ENCODE measurements at regions not wholly inside any gene's neighbourhood (a gene's known extent, or its start where the extent isn't known, plus 50 kb on each side); places are given as distances from the start of the nearest gene placed in this dataset.

DNA sequence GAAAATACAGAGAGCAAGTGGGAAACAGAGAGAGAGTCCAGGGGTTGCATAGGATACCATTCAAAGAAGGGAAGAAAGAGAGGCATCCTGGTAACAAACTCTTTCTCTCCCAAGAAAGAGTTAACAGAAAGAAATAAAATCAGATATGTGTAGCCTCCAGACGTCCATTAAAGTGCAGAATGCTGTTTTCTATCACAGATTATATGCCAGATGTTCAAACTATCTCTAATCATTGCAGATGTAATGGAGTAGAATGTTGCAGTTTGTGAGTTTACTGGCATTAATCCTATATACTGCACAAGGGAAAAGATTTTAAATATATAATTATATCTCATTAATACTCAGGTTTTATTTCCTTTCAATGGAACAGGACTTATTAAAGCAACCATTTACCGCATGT, 369.4 kb downstream of the ZNF536 start:
- H3K36me3 Mint-ChIP-seq = no peaks in the 10 kb centered on the region
- H3K9me3 ChIP-seq (ENCODE audit: control insufficient read depth in 1 of 2, low read length in 2 of 2) = no peaks in the 10 kb centered on the region
- no peaks in the 10 kb centered on the region for H3K9me3 Mint-ChIP-seq
- peaks cover 2 to 10% of the 10 kb centered on the region in 2 donors for H3K27me3 Mint-ChIP-seq
- H3K4me1 ChIP-seq (ENCODE audit: insufficient read depth, low read length) = no peaks in the 10 kb centered on the region
- no peaks in the 10 kb centered on the region for H3K36me3 ChIP-seq (ENCODE audit: insufficient read depth, low read length)
- H3K27me3 ChIP-seq (ENCODE audit: insufficient read depth, low read length) = no peaks in the 10 kb centered on the region
- H3K4me3 ChIP-seq (ENCODE audit: low read length in 2 of 2) = no peak overlapping the region
- H3K4me1 Mint-ChIP-seq = no peaks in the 10 kb centered on the region
- ChIA-PET CTCF (ENCODE audit: partially characterized antibody) (no interaction called here), POLR2A (ENCODE audit: partially characterized antibody) (no interaction called here)
- no peak overlapping the region for H3K4me3 Mint-ChIP-seq
- H3K27ac Mint-ChIP-seq = no peak overlapping the region
- intact Hi-C loops (cut with micrococcal nuclease) = no loop called here
- no peak for DNase-seq
- no peak overlapping the region for H3K27ac ChIP-seq (ENCODE audit: low read depth, low read length)

- no peaks in the 10 kb centered on the region for H3K36me3 Mint-ChIP-seq
- intact Hi-C loops (cut with micrococcal nuclease) = no loop called here
- no peaks in the 10 kb centered on the region for H3K9me3 Mint-ChIP-seq
Measured at GRCh38 chr19:30739394-30739793, 367.2 kb downstream of the ZNF536 start.

DNA sequence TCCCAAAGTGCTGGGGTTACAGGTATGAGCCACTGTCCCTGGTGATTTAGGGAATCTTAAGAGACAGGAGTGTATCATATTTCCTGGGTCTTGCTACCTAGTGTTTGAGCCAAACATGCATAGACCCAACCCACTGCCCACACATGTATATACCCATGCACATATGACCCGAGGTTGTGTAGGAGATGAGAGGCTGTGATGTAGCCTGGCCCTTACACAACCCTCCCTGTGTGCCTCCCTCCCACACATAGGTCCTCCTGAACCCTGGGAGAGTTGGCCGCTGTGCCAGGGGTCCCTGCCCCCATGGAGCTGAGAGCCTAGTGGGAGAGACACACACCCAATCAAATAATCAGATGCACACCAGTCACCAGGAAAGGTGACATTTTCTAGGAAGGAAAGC, 365.9 kb downstream of the ZNF536 start:
- Histone ChIP-seq H3K4me1 (ENCODE audit: insufficient read depth, low read length) (no peaks in the 10 kb centered on the region), H3K36me3 (ENCODE audit: insufficient read depth, low read length) (no peaks in the 10 kb centered on the region), H3K27ac (ENCODE audit: low read depth, low read length) (no peak overlapping the region), H3K9me3 (ENCODE audit: control insufficient read depth in 1 of 2, low read length in 2 of 2) (no peaks in the 10 kb centered on the region), H3K4me3 (ENCODE audit: low read length in 2 of 2) (no peak overlapping the region), H3K27me3 (ENCODE audit: insufficient read depth, low read length) (no peaks in the 10 kb centered on the region)
- Mint-ChIP-seq H3K27me3 (peaks cover 0 to 7% of the 10 kb centered on the region in 2 donors), H3K36me3 (no peaks in the 10 kb centered on the region), H3K27ac (no peak overlapping the region), H3K4me3 (no peak overlapping the region), H3K9me3 (no peaks in the 10 kb centered on the region), H3K4me1 (no peaks in the 10 kb centered on the region)
- POLR2A ChIA-PET (ENCODE audit: partially characterized antibody) = no interaction called here
- intact Hi-C loops (cut with micrococcal nuclease) = no loop called here
- CTCF ChIA-PET (ENCODE audit: partially characterized antibody) = no interaction called here
- no peak for DNase-seq

More at GRCh38 chr19:30739394-30739793, 367.2 kb downstream of the ZNF536 start:
- DNase-seq = no peak
- Histone ChIP-seq H3K27ac (ENCODE audit: low read depth, low read length) (no peak overlapping the region), H3K4me3 (ENCODE audit: low read length in 2 of 2) (no peak overlapping the region), H3K9me3 (ENCODE audit: control insufficient read depth in 1 of 2, low read length in 2 of 2) (no peaks in the 10 kb centered on the region), H3K4me1 (ENCODE audit: insufficient read depth, low read length) (no peaks in the 10 kb centered on the region), H3K36me3 (ENCODE audit: insufficient read depth, low read length) (no peaks in the 10 kb centered on the region), H3K27me3 (ENCODE audit: insufficient read depth, low read length) (no peaks in the 10 kb centered on the region)
- Mint-ChIP-seq H3K4me1 (no peaks in the 10 kb centered on the region), H3K4me3 (no peak overlapping the region), H3K27me3 (peaks cover 0 to 10% of the 10 kb centered on the region in 2 donors), H3K27ac (no peak overlapping the region)
- POLR2A ChIA-PET (ENCODE audit: partially characterized antibody) = no interaction called here
- CTCF ChIA-PET (ENCODE audit: partially characterized antibody) = no interaction called here

- H3K36me3 ChIP-seq (ENCODE audit: insufficient read depth, low read length) = no peaks in the 10 kb centered on the region
- Mint-ChIP-seq H3K27me3 (peaks cover 0 to 2% of the 10 kb centered on the region in 2 donors), H3K27ac (no peak overlapping the region), H3K36me3 (no peaks in the 10 kb centered on the region), H3K9me3 (no peaks in the 10 kb centered on the region), H3K4me1 (peaks cover 0 to 2% (median 0%) of the 10 kb centered on the region in 4 donors), H3K4me3 (no peak overlapping the region)
- CTCF ChIA-PET (ENCODE audit: partially characterized antibody) = no interaction called here
- H3K4me3 ChIP-seq (ENCODE audit: low read length in 2 of 2) = no peak overlapping the region
- no peaks in the 10 kb centered on the region for H3K27me3 ChIP-seq (ENCODE audit: insufficient read depth, low read length)
- intact Hi-C loops (cut with micrococcal nuclease) = no loop called here
- H3K27ac ChIP-seq (ENCODE audit: low read depth, low read length) = no peak overlapping the region
- POLR2A ChIA-PET (ENCODE audit: partially characterized antibody) = no interaction called here
- H3K9me3 ChIP-seq (ENCODE audit: control insufficient read depth in 1 of 2, low read length in 2 of 2) = no peaks in the 10 kb centered on the region
- no peak for DNase-seq
- H3K4me1 ChIP-seq (ENCODE audit: insufficient read depth, low read length) = no peaks in the 10 kb centered on the region
Measured at GRCh38 chr19:30734669-30735068, 362.5 kb downstream of the ZNF536 start.

GRCh38 chr19:30733826-30734550, 361.8 kb downstream of the ZNF536 start:
- Histone ChIP-seq H3K27me3 (ENCODE audit: insufficient read depth, low read length) (no peaks in the 10 kb centered on the region), H3K36me3 (ENCODE audit: insufficient read depth, low read length) (no peaks in the 10 kb centered on the region), H3K4me1 (ENCODE audit: insufficient read depth, low read length) (no peaks in the 10 kb centered on the region), H3K9me3 (ENCODE audit: control insufficient read depth in 1 of 2, low read length in 2 of 2) (no peaks in the 10 kb centered on the region), H3K4me3 (ENCODE audit: low read length in 2 of 2) (no peak overlapping the region), H3K27ac (ENCODE audit: low read depth, low read length) (no peak overlapping the region)
- no peak overlapping the region for H3K4me3 Mint-ChIP-seq
- peaks cover 0 to 2% (median 0%) of the 10 kb centered on the region in 4 donors for H3K4me1 Mint-ChIP-seq
- no peaks in the 10 kb centered on the region for H3K9me3 Mint-ChIP-seq
- CTCF ChIA-PET (ENCODE audit: partially characterized antibody) = no interaction called here
- no peak overlapping the region for H3K27ac Mint-ChIP-seq
- POLR2A ChIA-PET (ENCODE audit: partially characterized antibody) = no interaction called here
- intact Hi-C loops (cut with micrococcal nuclease) = no loop called here
- DNase-seq = no peak
- H3K27me3 Mint-ChIP-seq = peaks cover 0 to 2% of the 10 kb centered on the region in 2 donors
- H3K36me3 Mint-ChIP-seq = no peaks in the 10 kb centered on the region

DNA sequence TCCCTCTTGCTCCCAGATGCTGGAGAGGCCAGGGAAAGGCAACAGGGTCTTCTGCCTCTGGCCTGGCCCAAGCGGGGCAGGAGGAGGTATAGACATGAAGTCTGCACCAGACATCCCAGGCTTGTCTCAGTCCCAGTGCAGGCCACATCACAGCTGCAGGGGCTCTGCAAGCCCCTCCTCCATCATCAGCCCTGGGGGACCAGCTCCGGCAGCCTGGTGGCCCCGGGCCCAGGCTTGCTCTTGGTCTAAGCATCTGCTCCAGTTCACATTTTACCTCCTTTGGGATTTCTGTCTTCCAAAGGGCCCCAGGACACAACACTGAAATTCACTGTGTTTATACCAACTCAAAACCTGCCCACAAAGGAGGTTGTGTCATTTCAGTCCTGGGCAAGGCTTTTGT, 359.4 kb downstream of the ZNF536 start:
- ChIA-PET POLR2A (ENCODE audit: partially characterized antibody) (no interaction called here), CTCF (ENCODE audit: partially characterized antibody) (no interaction called here)
- Histone ChIP-seq H3K4me1 (ENCODE audit: insufficient read depth, low read length) (no peaks in the 10 kb centered on the region), H3K27ac (ENCODE audit: low read depth, low read length) (no peak overlapping the region), H3K9me3 (ENCODE audit: control insufficient read depth in 1 of 2, low read length in 2 of 2) (no peaks in the 10 kb centered on the region), H3K27me3 (ENCODE audit: insufficient read depth, low read length) (no peaks in the 10 kb centered on the region), H3K4me3 (ENCODE audit: low read length in 2 of 2) (no peak overlapping the region), H3K36me3 (ENCODE audit: insufficient read depth, low read length) (no peaks in the 10 kb centered on the region)
- Mint-ChIP-seq H3K27me3 (no peaks in the 10 kb centered on the region), H3K4me3 (no peak overlapping the region), H3K36me3 (no peaks in the 10 kb centered on the region), H3K9me3 (no peaks in the 10 kb centered on the region), H3K27ac (no peak overlapping the region), H3K4me1 (peaks cover 0 to 2% (median 0%) of the 10 kb centered on the region in 4 donors)
- intact Hi-C loops (cut with micrococcal nuclease) = no loop called here
- DNase-seq = no peak

DNA sequence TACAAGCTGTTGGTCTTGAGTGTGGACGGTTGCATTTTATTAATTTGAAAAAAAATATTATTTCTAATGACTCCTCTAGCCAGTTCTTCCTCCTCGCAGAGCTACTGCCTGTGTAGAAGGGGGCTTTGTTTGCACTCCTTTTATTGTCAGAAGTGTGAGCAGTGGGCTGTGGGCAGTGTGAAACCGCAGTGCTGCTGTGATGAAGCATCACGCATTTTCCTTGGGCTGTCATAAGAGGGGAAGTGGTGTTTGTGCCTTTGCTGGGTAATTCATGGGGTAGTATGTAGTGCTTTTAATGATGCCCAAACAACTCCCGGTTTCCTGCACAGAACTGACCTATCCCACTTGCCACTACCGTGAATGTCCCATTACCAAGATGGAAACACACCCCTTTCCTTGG, 357.3 kb downstream of the ZNF536 start:
- no peak overlapping the region for H3K4me3 ChIP-seq (ENCODE audit: low read length in 2 of 2)
- H3K27me3 ChIP-seq (ENCODE audit: insufficient read depth, low read length) = no peaks in the 10 kb centered on the region
- no peaks in the 10 kb centered on the region for H3K9me3 Mint-ChIP-seq
- POLR2A ChIA-PET (ENCODE audit: partially characterized antibody) = no interaction called here
- H3K4me3 Mint-ChIP-seq = no peak overlapping the region
- no peaks in the 10 kb centered on the region for H3K27me3 Mint-ChIP-seq
- H3K4me1 Mint-ChIP-seq = peaks cover 0 to 2% (median 0%) of the 10 kb centered on the region in 4 donors
- no peaks in the 10 kb centered on the region for H3K36me3 ChIP-seq (ENCODE audit: insufficient read depth, low read length)
- no peak overlapping the region for H3K27ac ChIP-seq (ENCODE audit: low read depth, low read length)
- CTCF ChIA-PET (ENCODE audit: partially characterized antibody) = no interaction called here
- no peaks in the 10 kb centered on the region for H3K36me3 Mint-ChIP-seq
- H3K27ac Mint-ChIP-seq = no peak overlapping the region
- H3K9me3 ChIP-seq (ENCODE audit: control insufficient read depth in 1 of 2, low read length in 2 of 2) = no peaks in the 10 kb centered on the region
- intact Hi-C loops (cut with micrococcal nuclease) = no loop called here
- no peaks in the 10 kb centered on the region for H3K4me1 ChIP-seq (ENCODE audit: insufficient read depth, low read length)
- DNase-seq = no peak

DNA sequence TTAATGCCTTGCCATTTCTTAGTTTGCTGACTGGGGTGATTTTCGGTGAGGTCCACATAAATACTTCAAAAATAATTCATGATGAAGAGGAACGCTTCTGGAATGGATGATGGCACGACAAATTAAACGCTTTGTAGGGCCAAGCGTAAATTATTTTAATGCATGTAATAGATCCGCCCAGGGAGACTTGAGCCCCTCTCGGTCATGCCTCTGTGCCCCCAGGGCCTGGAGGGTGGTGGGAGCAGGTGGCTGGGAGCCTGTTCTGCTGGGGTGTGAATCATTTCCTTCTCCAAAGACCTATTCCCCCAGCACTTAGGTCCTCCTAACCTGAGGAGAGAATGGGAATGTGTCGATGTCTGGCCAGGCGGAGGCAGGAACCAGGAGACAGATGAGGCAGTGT, 350.6 kb downstream of the ZNF536 start:
- POLR2A ChIA-PET (ENCODE audit: partially characterized antibody) = no interaction called here
- intact Hi-C loops (cut with micrococcal nuclease) = no loop called here

More for the DNA sequence above, 350.6 kb downstream of the ZNF536 start:
- H3K4me1 ChIP-seq (ENCODE audit: insufficient read depth, low read length) = peaks cover 8% of the 10 kb centered on the region
- peaks cover 0 to 10% (median 6%) of the 10 kb centered on the region in 4 donors for H3K4me1 Mint-ChIP-seq
- no peak overlapping the region for H3K27ac ChIP-seq (ENCODE audit: low read depth, low read length)
- CTCF ChIA-PET (ENCODE audit: partially characterized antibody) = interaction anchor here (1.5 kb wide), 1 partner anchor 40 kb away, joined by 3 read pairs; no protein-coding TSS in a partner anchor
- no peaks in the 10 kb centered on the region for H3K36me3 ChIP-seq (ENCODE audit: insufficient read depth, low read length)
- no peak overlapping the region for H3K27ac Mint-ChIP-seq
- no peaks in the 10 kb centered on the region for H3K9me3 Mint-ChIP-seq
- peaks cover 5 to 6% of the 10 kb centered on the region in 2 donors for H3K27me3 Mint-ChIP-seq
- no peak overlapping the region for H3K4me3 Mint-ChIP-seq
- DNase-seq = no peak
- H3K36me3 Mint-ChIP-seq = no peaks in the 10 kb centered on the region
- H3K9me3 ChIP-seq (ENCODE audit: control insufficient read depth in 1 of 2, low read length in 2 of 2) = no peaks in the 10 kb centered on the region
- no peak overlapping the region for H3K4me3 ChIP-seq (ENCODE audit: low read length in 2 of 2)
- H3K27me3 ChIP-seq (ENCODE audit: insufficient read depth, low read length) = no peaks in the 10 kb centered on the region
